Nephron progenitor cell (in vitro differentiated cells): ENCODE measurements at regions not wholly inside any gene's neighbourhood (a gene's known extent, or its start where the extent isn't known, plus 50 kb on each side); places are given as distances from the start of the nearest gene placed in this dataset.

Experiments used
- DNase-seq: peaks from one replicate; pipeline ENCODE4 v3.0.0; 2021
- H3K27ac Mint-ChIP-seq: 2 replicates; pipeline ENCODE4 v1.8.0; 2021; ENCODE audit warnings: mild to moderate bottlenecking, moderate library complexity, mixed read lengths
- H3K27me3 Mint-ChIP-seq: 2 replicates; pipeline ENCODE4 v1.8.0; 2021; ENCODE audit warnings: mild to moderate bottlenecking, low read depth, mixed read lengths; ENCODE audit not compliant: poor library complexity
- H3K36me3 Mint-ChIP-seq: 2 replicates; pipeline ENCODE4 v1.8.0; 2021; ENCODE audit warnings: low read depth, mixed read lengths
- H3K4me1 Mint-ChIP-seq: 2 replicates; pipeline ENCODE4 v1.8.0; 2021; ENCODE audit warnings: mixed read lengths
- H3K4me3 Mint-ChIP-seq: 2 replicates; pipeline ENCODE4 v1.8.0; 2021; ENCODE audit warnings: mild to moderate bottlenecking, moderate library complexity, mixed read lengths
- H3K9me3 Mint-ChIP-seq: 2 replicates; pipeline ENCODE4 v1.8.0; 2021; ENCODE audit warnings: mild to moderate bottlenecking, moderate library complexity, mixed read lengths
- TF ChIP-seq, protein P1 (sequence below): fragments of 200-600 bp; sonication (generic); IDR thresholded peaks from 2 replicates; pipeline ENCODE4 v1.5.0; 2021; ENCODE audit warnings: antibody characterized with exemption

DNA sequence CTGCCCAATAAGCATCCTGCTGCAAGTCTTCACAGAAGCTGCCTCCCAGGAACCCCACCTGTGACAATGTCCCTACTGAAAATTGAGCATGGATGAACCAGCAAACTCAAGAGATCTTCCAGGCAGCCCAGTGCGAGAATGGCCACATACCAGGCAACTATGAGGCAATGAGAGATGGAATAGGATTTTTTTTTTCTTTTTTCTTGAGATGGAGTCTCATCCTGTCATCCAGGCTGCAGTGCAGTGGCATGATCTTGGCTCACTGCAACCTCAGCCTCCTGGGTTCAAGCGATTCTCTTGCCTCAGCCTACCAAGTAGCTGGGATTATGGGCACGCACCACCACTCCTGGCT is 60.9 kb upstream of the ARL8B start:
- Mint-ChIP-seq H3K27ac (no peak overlapping the region), H3K36me3 (no peaks in the 10 kb centered on the region), H3K27me3 (peaks cover 8% of the 10 kb centered on the region), H3K4me3 (no peak overlapping the region), H3K4me1 (peaks cover 16% of the 10 kb centered on the region), H3K9me3 (peaks cover 3% of the 10 kb centered on the region)
- no peak for DNase-seq
- TF ChIP-seq, protein P1, sequence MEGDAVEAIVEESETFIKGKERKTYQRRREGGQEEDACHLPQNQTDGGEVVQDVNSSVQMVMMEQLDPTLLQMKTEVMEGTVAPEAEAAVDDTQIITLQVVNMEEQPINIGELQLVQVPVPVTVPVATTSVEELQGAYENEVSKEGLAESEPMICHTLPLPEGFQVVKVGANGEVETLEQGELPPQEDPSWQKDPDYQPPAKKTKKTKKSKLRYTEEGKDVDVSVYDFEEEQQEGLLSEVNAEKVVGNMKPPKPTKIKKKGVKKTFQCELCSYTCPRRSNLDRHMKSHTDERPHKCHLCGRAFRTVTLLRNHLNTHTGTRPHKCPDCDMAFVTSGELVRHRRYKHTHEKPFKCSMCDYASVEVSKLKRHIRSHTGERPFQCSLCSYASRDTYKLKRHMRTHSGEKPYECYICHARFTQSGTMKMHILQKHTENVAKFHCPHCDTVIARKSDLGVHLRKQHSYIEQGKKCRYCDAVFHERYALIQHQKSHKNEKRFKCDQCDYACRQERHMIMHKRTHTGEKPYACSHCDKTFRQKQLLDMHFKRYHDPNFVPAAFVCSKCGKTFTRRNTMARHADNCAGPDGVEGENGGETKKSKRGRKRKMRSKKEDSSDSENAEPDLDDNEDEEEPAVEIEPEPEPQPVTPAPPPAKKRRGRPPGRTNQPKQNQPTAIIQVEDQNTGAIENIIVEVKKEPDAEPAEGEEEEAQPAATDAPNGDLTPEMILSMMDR = no peak

DNA sequence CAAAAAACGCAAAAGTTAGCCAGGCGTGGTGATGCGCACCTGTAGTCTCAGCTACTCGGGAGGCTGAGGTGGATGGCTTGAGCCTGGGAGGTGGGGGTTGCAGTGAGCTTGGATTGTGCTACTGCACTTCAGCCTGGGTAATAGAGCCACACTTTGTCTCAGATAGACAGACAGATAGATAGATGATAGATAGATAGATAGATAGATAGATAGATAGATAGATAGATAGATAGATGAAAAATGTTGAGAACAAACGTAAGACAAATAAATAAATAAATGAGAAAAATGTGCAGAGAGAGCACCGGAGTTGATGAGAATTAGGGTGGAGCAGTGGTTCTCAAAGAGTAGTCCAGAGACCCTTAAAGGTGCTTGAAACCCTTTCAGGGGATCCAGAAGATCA is 58.4 kb upstream of the ARL8B start:
- TF ChIP-seq, protein P1 = no peak
- H3K27me3 Mint-ChIP-seq = peaks cover 6% of the 10 kb centered on the region
- H3K4me3 Mint-ChIP-seq = no peak overlapping the region
- no peak overlapping the region for H3K27ac Mint-ChIP-seq
- H3K36me3 Mint-ChIP-seq = no peaks in the 10 kb centered on the region
- no peak for DNase-seq
- H3K9me3 Mint-ChIP-seq = peaks cover 3% of the 10 kb centered on the region
- peaks cover 13% of the 10 kb centered on the region for H3K4me1 Mint-ChIP-seq

DNA sequence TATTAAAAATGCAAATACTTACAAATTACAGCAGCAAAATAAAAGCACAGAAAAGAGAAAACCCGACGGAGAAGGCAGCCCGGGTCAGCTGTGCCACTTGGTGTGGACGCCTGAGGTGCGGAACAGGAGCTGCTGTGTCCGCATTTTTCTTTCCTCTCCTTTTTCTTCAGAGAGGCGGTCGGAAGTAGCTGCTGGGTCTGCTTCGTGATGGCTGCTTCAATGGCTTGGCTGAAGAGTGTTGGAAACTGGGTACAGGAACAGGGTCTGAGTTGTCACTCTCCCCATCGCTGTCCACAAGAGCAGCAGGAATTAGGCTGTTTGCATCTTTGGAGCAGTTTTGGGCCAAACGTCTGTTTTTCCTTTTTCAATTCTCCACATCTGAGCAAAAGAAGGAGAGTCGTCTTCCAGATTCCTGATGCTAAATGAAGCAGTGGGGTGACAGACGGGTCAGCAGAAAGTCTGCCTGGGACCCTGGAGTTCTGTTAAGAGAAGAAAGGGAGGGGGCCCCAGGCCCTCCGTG is 53.5 kb upstream of the ARL8B start:
- Mint-ChIP-seq H3K36me3 (no peaks in the 10 kb centered on the region), H3K27me3 (peaks cover 25% of the 10 kb centered on the region), H3K4me3 (no peak overlapping the region), H3K4me1 (peaks cover 12% of the 10 kb centered on the region), H3K27ac (no peak overlapping the region), H3K9me3 (peaks cover 3% of the 10 kb centered on the region)
- DNase-seq = no peak
- TF ChIP-seq, protein P1 = no peak

DNA sequence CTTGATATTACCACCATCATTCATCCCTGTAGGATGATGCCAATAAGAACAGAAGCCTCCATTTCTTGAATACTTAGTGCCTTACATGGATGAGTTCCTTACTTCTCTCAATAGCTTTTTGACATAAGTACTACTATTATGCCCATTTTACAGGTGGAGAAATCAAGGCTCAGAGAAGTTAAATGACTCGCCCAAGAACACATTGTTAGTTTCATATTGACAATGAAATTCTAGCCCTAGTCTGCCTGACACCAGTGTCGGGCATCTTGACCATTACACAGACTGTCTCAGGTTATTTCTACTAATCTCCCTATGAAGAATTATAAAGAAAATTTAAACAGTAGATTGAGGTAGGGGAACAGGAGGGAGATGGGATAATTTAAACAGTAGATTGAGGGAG is 52.5 kb upstream of the ARL8B start:
- no peak overlapping the region for H3K4me3 Mint-ChIP-seq
- H3K27me3 Mint-ChIP-seq = peaks cover 28% of the 10 kb centered on the region
- no peak for DNase-seq
- H3K4me1 Mint-ChIP-seq = peaks cover 12% of the 10 kb centered on the region
- TF ChIP-seq, protein P1 = no peak
- no peak overlapping the region for H3K27ac Mint-ChIP-seq
- peaks cover 3% of the 10 kb centered on the region for H3K9me3 Mint-ChIP-seq
- no peaks in the 10 kb centered on the region for H3K36me3 Mint-ChIP-seq

DNA sequence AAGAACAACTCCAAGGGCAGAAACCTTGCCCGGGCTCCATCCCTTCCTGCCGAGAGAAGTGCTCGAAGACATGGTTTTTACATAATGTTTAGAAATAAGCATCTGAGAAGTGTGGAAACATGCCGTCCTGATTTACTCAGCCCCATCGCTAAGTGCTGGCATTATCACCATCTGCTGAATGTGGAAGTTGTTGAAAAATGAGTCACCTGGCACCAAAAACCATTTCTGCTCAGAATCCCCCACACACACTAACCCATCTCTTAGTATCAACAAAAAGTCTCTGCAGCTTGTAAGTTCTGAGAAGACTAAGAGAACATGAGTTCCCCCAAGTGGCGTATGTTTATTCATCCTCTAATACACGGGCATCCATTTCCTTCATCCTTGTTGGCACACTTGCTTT is 51.0 kb upstream of the ARL8B start:
- Mint-ChIP-seq H3K36me3 (no peaks in the 10 kb centered on the region), H3K4me1 (peaks cover 12% of the 10 kb centered on the region), H3K4me3 (no peak overlapping the region), H3K9me3 (no peaks in the 10 kb centered on the region), H3K27ac (no peak overlapping the region), H3K27me3 (peaks cover 27% of the 10 kb centered on the region)
- no peak for DNase-seq
- TF ChIP-seq, protein P1 = no peak

DNA sequence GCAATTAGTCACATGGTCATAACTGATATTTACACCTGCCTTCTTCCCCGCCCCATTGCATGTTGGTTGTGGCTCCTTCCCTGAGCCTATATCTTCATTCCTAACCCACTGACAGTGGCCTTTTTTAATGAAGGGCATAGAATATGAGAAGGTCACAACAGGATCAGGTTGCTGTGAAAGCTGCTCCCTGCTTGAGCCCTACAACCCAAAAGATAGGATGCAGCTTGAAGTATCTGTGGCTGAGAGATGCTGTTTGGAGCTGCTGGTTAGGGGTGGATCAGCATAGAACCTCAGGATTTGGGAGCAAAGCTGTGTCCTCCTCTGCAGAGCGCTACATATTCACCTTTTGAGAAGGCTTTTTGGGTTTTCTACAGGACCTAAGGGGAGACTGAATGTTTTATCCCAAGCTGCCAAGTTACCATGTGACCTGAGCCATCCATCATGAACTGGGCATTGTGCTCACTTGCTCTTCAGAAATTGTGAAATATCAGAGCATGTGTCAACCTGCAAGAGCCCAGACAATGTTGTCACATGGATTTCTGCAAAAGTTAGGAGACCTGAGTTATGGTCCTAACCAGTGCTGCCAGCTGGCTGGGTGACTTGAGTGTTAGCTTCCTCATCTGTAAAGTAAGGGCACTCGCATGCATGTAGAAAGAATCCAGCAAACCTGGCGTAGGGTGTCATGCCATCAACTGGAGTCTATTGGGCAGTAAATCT is 49.8 kb upstream of the ARL8B start:
- no peak overlapping the region for H3K4me3 Mint-ChIP-seq
- peaks cover 12% of the 10 kb centered on the region for H3K4me1 Mint-ChIP-seq
- H3K27me3 Mint-ChIP-seq = peaks cover 29% of the 10 kb centered on the region
- no peaks in the 10 kb centered on the region for H3K9me3 Mint-ChIP-seq
- TF ChIP-seq, protein P1 = no peak
- no peak for DNase-seq
- no peak overlapping the region for H3K27ac Mint-ChIP-seq
- H3K36me3 Mint-ChIP-seq = no peaks in the 10 kb centered on the region
